ENCODE measurements at regions not wholly inside any gene's neighbourhood (a gene's known extent, or its start where the extent isn't known, plus 50 kb on each side); places are given as distances from the start of the nearest gene placed in this dataset.
"Not testable (repeated sequence)": the region's sequence is repeated elsewhere in the genome, so short reads cannot be mapped to it uniquely, and the experiment has no call there.

- DNase-seq (ENCODE audit: low spot score): no peak
- H3K4me1 Mint-ChIP-seq (ENCODE audit: low read depth): no peaks in the 10 kb centered on the region
- peaks cover 3% of the 10 kb centered on the region for H3K27me3 Mint-ChIP-seq (ENCODE audit: insufficient read depth)
- no peak overlapping the region for H3K4me3 Mint-ChIP-seq
- H3K9me3 Mint-ChIP-seq: no peaks in the 10 kb centered on the region
- H3K36me3 Mint-ChIP-seq (ENCODE audit: low read depth): no peaks in the 10 kb centered on the region
- no peak overlapping the region for H3K27ac Mint-ChIP-seq
- intact Hi-C loops (cut with micrococcal nuclease): loop anchor here (1.0 kb wide), 1 partner anchor 34 kb away; no protein-coding TSS in a partner anchor
Measured at GRCh38 chrX:13955975-13956374, 73.7 kb downstream of the GEMIN8 start.

GRCh38 chrX:13955095-13955647 is 74.5 kb downstream of the GEMIN8 start:
- DNase-seq (ENCODE audit: low spot score): no peak
- H3K27me3 Mint-ChIP-seq (ENCODE audit: insufficient read depth): peaks cover 3% of the 10 kb centered on the region
- H3K4me3 Mint-ChIP-seq: no peak overlapping the region
- H3K27ac Mint-ChIP-seq: no peak overlapping the region
- H3K4me1 Mint-ChIP-seq (ENCODE audit: low read depth): no peaks in the 10 kb centered on the region
- intact Hi-C loops (cut with micrococcal nuclease): no loop called here
- H3K36me3 Mint-ChIP-seq (ENCODE audit: low read depth): no peaks in the 10 kb centered on the region
- H3K9me3 Mint-ChIP-seq: no peaks in the 10 kb centered on the region

GRCh38 chrX:13952581-13952980 is 77.1 kb downstream of the GEMIN8 start:
- Mint-ChIP-seq H3K27me3 (ENCODE audit: insufficient read depth) (peaks cover 2% of the 10 kb centered on the region), H3K36me3 (ENCODE audit: low read depth) (no peaks in the 10 kb centered on the region), H3K9me3 (no peaks in the 10 kb centered on the region), H3K4me3 (no peak overlapping the region), H3K4me1 (ENCODE audit: low read depth) (no peaks in the 10 kb centered on the region), H3K27ac (no peak overlapping the region)
- intact Hi-C loops (cut with micrococcal nuclease): no loop called here
- DNase-seq (ENCODE audit: low spot score): no peak

- H3K4me3 Mint-ChIP-seq; H3K36me3 Mint-ChIP-seq (ENCODE audit: low read depth); intact Hi-C loops (cut with micrococcal nuclease); H3K27ac Mint-ChIP-seq; H3K9me3 Mint-ChIP-seq; H3K4me1 Mint-ChIP-seq (ENCODE audit: low read depth); DNase-seq (ENCODE audit: low spot score); H3K27me3 Mint-ChIP-seq (ENCODE audit: insufficient read depth): not testable (repeated sequence)
Measured at GRCh38 chrX:13946223-13946622, 83.5 kb downstream of the GEMIN8 start.

- H3K27me3 Mint-ChIP-seq (ENCODE audit: insufficient read depth); DNase-seq (ENCODE audit: low spot score); H3K27ac Mint-ChIP-seq; H3K4me1 Mint-ChIP-seq (ENCODE audit: low read depth); intact Hi-C loops (cut with micrococcal nuclease); H3K4me3 Mint-ChIP-seq; H3K9me3 Mint-ChIP-seq; H3K36me3 Mint-ChIP-seq (ENCODE audit: low read depth): not testable (repeated sequence)
Measured at GRCh38 chrX:13945787-13946186, 83.9 kb downstream of the GEMIN8 start.

- Mint-ChIP-seq H3K27ac (no peak overlapping the region), H3K36me3 (ENCODE audit: low read depth) (no peaks in the 10 kb centered on the region), H3K27me3 (ENCODE audit: insufficient read depth) (peaks cover 21% of the 10 kb centered on the region), H3K4me1 (ENCODE audit: low read depth) (no peaks in the 10 kb centered on the region), H3K4me3 (no peak overlapping the region), H3K9me3 (no peaks in the 10 kb centered on the region)
- DNase-seq (ENCODE audit: low spot score): no peak
- intact Hi-C loops (cut with micrococcal nuclease): no loop called here
Measured at GRCh38 chrX:13940671-13941070, 89.0 kb downstream of the GEMIN8 start.

- peaks cover 21% of the 10 kb centered on the region for H3K27me3 Mint-ChIP-seq (ENCODE audit: insufficient read depth)
- H3K4me1 Mint-ChIP-seq (ENCODE audit: low read depth): no peaks in the 10 kb centered on the region
- no peak overlapping the region for H3K27ac Mint-ChIP-seq
- no peaks in the 10 kb centered on the region for H3K36me3 Mint-ChIP-seq (ENCODE audit: low read depth)
- intact Hi-C loops (cut with micrococcal nuclease): no loop called here
- no peak for DNase-seq (ENCODE audit: low spot score)
- H3K4me3 Mint-ChIP-seq: no peak overlapping the region
- no peaks in the 10 kb centered on the region for H3K9me3 Mint-ChIP-seq
Measured at GRCh38 chrX:13939741-13940597, 89.7 kb downstream of the GEMIN8 start.

- DNase-seq (ENCODE audit: low spot score): no peak
- intact Hi-C loops (cut with micrococcal nuclease): no loop called here
- Mint-ChIP-seq H3K36me3 (ENCODE audit: low read depth) (no peaks in the 10 kb centered on the region), H3K27ac (no peak overlapping the region), H3K4me3 (no peak overlapping the region), H3K27me3 (ENCODE audit: insufficient read depth) (peaks cover 21% of the 10 kb centered on the region), H3K9me3 (no peaks in the 10 kb centered on the region), H3K4me1 (ENCODE audit: low read depth) (no peaks in the 10 kb centered on the region)
Measured at GRCh38 chrX:13938829-13939530, 90.7 kb downstream of the GEMIN8 start.

GRCh38 chrX:13938051-13938828 is 91.5 kb downstream of the GEMIN8 start:
- Mint-ChIP-seq H3K4me3 (no peak overlapping the region), H3K9me3 (no peaks in the 10 kb centered on the region), H3K36me3 (ENCODE audit: low read depth) (no peaks in the 10 kb centered on the region), H3K4me1 (ENCODE audit: low read depth) (no peaks in the 10 kb centered on the region), H3K27me3 (ENCODE audit: insufficient read depth) (peaks cover 21% of the 10 kb centered on the region), H3K27ac (no peak overlapping the region)
- intact Hi-C loops (cut with micrococcal nuclease): no loop called here
- DNase-seq (ENCODE audit: low spot score): no peak

- H3K4me3 Mint-ChIP-seq: no peak overlapping the region
- intact Hi-C loops (cut with micrococcal nuclease): no loop called here
- H3K4me1 Mint-ChIP-seq (ENCODE audit: low read depth): no peaks in the 10 kb centered on the region
- H3K9me3 Mint-ChIP-seq: no peaks in the 10 kb centered on the region
- peaks cover 21% of the 10 kb centered on the region for H3K27me3 Mint-ChIP-seq (ENCODE audit: insufficient read depth)
- no peak overlapping the region for H3K27ac Mint-ChIP-seq
- DNase-seq (ENCODE audit: low spot score): no peak
- H3K36me3 Mint-ChIP-seq (ENCODE audit: low read depth): no peaks in the 10 kb centered on the region
Measured at GRCh38 chrX:13937370-13938050, 92.2 kb downstream of the GEMIN8 start.

GRCh38 chrX:13936521-13937225 is 93.0 kb downstream of the GEMIN8 start:
- Mint-ChIP-seq H3K4me3 (no peak overlapping the region), H3K36me3 (ENCODE audit: low read depth) (no peaks in the 10 kb centered on the region), H3K27ac (no peak overlapping the region), H3K27me3 (ENCODE audit: insufficient read depth) (peaks cover 21% of the 10 kb centered on the region), H3K4me1 (ENCODE audit: low read depth) (no peaks in the 10 kb centered on the region), H3K9me3 (no peaks in the 10 kb centered on the region)
- no peak for DNase-seq (ENCODE audit: low spot score)
- intact Hi-C loops (cut with micrococcal nuclease): no loop called here

- H3K4me1 Mint-ChIP-seq (ENCODE audit: low read depth): no peaks in the 10 kb centered on the region
- no peaks in the 10 kb centered on the region for H3K36me3 Mint-ChIP-seq (ENCODE audit: low read depth)
- H3K27ac Mint-ChIP-seq: no peak overlapping the region
- H3K9me3 Mint-ChIP-seq: no peaks in the 10 kb centered on the region
- intact Hi-C loops (cut with micrococcal nuclease): no loop called here
- no peak overlapping the region for H3K4me3 Mint-ChIP-seq
- DNase-seq (ENCODE audit: low spot score): no peak
- peaks cover 11% of the 10 kb centered on the region for H3K27me3 Mint-ChIP-seq (ENCODE audit: insufficient read depth)
Measured at GRCh38 chrX:13934731-13935130, 95.0 kb downstream of the GEMIN8 start.

Measured in activated T-helper 1 cell treated with anti-CD3 and anti-CD28 coated beads, Interleukin-12 subunit alpha, Interleukin-12 subunit beta, Interleukin-2, Interleukin-4 antibody, amounts not matched to agents 30 ng/mL and 10 ng/mL and 1 ng/mL, durations not matched to agents 14 hours and 24 hours and 36 hours (primary cell).